Dedifferentiated amniotic fluid mesenchymal stem cell (primary cell): ENCODE measurements at regions not wholly inside any gene's neighbourhood (a gene's known extent, or its start where the extent isn't known, plus 50 kb on each side); places are given as distances from the start of the nearest gene placed in this dataset.
"Not testable (repeated sequence)": the region's sequence is repeated elsewhere in the genome, so short reads cannot be mapped to it uniquely, and the experiment has no call there.

Experiments used
- DNase-seq: peaks from one replicate; pipeline ENCODE4 v3.0.0-alpha.2; 2016; ENCODE audit errors: extremely low spot score

DNA sequence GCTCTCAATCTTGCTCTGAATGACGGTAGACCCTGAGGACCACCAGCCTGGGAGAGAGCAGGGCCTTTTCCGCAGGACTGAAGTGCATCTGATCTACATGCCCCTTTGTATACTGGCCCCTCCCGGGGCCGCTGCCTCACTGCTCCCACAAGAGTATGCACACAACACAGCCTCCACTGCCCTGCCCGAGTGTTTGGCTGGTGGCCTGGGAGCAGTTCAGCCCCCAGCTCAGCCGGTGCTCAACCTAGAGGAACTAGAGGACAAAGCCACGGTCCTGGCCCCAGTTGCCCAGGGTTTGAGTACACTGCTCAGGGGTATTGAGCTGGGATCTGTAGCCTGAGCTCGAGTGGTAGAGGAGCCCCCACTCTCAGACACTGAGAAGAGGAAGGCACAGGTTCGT lies 118.9 kb upstream of the CAB39 start:
- DNase-seq = no peak

DNA sequence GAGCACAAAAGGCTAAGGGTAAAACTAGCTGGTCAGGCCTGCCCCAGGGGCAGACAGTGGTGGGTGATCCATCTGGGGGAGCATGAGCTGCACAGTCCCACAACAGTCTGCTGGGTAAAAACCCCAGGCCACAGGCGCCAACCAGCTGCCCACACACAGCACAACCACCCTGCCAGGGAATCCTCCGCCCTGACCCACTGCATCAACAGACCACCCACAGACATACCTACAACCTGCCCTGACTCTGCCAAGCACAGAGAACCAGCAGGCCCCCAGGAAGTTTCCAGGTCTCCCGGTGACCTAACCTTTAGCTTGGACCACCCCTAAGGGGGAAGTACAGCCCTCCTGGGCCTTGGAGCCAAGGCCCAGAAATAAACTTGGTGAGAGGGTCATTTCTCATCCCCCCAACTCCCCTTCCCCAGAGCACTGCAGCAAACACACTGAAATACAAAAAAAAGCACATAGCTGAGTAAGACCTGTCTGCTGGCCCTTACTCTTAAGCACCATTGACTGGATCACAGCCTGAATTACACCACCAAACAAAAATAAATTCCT lies 118.3 kb upstream of the CAB39 start:
- no peak for DNase-seq

DNA sequence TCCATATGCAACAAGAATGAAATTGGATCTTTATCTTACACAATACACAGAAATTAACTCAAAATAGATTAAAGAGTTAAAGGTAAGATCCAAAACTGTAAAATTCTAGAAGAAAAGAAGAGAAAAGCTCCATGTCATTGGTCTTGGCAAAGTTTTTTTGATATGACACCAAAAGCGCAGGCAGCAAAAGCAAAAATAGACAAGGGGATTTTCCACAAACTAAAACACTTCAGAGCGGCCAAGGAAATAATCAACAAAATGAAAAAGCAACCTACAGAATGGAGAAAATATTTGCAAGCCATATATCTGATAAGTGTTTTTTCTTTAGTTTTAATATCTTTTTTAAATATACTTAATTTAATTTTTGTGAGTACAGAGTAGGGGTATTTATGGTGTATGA lies 112.8 kb upstream of the CAB39 start:
- DNase-seq = no peak

DNA sequence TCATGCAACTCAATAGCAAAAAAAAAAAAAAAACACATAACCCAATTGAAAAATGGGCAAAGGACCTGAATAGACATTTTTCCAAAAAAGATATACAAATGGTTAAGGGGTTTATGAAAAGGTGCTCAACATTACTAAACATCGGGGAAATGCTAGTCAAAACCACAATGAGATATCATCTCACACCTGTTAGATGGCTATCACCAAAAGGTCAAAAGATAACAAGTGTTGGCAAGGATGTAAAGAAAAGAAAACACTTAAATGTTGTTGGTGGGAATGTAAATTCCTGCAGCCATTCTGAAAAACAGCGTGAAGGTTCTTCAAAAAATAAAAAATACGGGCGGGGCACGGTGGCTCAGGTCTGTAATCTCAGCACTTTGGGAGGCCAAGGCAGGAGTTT lies 112.4 kb upstream of the CAB39 start:
- DNase-seq = no peak

DNA sequence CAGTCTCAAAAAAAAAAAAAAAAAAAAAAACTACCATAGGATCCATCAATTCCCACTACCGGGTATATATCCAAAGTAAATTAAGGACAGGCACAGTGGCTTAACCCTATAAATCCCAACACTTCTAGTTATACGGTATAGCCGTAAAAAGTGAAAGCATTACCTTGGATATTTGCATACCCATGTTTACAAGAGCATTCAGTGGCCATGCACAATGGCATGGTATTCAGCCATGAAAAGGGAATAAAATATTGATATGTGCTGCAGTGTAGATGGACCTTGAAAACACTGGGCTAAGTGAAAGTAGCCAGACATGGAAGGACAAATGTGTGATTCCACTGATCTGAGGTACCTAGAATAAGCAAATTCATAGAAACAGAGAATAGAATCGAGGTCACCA lies 111.8 kb upstream of the CAB39 start:
- no peak for DNase-seq

DNA sequence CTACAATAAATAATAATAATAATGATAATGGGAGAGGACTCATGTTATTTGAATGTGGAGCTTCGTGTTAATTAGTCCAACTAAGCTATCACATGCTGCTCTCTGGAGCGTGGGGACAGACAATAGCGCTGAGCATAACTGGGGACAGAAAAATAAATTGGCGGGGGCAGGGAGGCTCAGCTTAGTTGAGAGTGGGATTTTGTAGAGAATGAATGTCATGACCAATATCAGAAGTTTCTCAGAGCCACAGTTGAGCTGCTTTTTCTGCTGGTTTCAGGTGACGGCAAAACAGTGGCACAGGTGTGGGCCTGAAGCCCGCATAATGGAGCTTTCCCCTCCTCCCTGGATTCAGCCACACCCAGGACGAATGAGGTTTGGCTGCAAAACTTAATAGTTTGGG lies 111.1 kb upstream of the CAB39 start:
- no peak for DNase-seq

DNA sequence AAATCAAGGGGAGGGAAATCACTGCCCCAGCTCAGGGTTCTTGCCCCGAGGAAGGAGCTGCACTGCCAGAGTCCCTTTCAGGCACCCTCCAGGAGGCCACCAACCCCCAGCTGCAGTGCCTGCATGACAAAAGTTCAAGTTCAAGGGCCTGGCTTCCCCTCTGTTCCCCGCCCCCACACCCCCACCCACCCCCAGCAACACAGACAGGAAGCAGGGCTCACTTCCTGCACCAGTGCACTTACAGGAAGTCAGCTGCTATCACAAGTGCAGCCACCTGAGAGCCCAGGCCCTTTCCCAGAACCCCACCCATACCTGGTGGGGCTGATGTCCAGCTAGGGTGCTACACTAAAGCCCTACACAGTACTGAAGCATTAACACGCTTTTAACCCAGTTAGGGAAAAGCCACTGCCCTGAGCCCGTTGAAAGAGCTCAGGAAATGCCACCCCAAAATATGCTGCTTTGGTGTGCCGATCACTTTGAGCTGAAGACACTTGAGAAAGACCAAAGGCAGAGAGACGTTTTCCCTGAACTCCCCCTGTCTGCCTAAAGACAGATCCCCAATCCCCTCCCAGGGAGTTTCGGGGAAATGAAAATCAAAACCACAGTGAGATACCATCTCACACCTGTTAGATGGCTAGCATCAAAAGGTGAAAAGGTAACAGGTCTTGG lies 109.9 kb upstream of the CAB39 start:
- no peak for DNase-seq

DNA sequence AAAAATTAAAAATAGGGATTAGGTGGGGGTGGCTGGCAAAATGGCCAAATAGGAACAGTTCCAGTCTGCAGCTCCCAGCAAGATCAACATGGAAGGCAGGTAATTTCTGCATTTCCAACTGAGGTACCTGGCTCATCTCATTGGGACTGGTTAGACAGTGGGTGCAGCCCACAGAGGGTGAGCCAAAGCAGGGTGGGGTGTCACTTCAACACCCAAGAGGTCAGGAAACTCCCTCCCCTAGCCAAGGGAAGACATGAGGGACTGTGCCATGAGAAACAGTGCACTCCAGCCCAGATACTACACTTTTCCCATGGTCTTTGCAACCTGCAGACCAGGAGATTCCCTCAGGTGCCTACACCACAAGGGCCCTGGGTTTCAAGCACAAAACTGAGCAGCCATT lies 109.3 kb upstream of the CAB39 start:
- not testable (repeated sequence) for DNase-seq

DNA sequence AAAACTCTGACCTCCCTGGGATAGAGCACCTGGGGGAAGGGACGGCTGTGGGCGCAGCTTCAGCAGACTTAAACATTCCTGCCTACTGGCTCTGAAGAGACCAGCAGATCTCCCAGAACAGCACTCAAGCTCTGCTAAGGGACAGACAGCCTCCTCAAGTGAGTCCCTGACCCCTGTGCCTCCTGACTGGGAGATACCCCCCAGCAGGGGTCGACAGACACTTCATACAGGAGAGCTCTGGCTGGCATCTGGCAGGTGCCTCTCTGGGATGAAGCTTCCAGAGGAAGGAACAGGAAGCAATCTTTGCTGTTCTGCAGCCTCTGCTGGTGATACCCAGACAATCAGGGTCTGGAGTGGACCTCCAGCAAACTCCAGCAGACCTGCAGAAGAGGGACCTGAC lies 108.5 kb upstream of the CAB39 start:
- DNase-seq = not testable (repeated sequence)

DNA sequence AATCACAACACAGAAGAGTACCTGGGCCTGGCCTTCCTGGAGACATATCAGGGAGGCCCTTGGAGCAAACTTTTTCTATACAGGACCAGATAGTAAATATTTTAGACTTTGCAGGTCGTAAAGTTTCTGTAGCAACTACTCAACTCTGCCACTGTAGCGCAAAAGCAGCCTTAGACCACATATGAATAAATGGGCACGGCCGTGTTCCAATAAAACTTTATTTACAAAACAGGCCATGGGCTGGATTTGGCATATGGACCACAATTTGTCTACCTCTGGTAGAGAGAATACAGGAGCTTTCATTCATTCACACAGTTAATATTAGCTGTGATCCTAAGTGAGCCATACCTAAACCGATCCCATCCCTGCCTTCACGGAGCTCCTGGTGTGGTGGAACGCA lies 98.6 kb upstream of the CAB39 start:
- no peak for DNase-seq

DNA sequence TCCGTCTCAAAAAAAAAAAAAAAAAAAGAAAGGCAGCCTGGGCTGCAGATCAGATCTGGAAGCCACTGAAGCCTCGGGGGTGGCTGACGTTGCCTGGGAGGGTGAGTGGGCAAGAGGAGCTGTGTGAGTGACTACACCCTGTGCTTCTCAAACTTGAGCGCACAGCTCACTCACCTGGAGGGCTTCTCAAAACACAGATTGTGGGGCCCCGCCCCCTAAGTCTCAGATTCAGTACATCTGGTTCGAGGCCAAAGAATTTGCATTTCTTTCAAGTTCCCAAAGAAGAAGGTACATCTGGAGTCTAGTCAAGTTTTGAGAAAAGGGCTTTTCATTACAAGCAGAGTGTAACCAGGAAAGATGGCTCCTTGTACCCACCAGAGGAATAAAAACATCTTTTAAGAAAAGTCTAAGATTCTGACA lies 97.7 kb upstream of the CAB39 start:
- DNase-seq = no peak

DNA sequence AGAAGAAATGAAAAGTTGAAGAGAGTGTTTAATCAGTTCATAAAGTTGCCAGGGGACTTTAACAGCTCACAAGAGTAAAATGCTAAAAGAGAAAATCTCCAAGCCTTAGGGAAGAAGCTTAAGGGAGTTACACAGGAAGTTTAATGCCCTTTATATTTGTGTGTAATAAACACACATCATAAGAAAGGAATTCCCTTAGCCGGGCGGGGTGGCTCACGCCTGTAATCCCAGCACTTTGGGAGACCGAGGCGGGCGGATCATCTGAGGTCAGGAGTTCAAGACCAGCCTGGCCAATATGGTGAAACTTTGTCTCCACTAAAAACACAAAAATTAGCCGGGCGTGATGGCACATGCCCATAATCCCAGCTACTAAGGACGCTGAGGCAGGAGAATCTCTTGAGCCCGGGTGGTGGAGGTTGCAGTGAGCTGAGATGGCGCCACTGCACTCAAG lies 95.4 kb upstream of the CAB39 start:
- peak; percentile 88 for DNase-seq

DNA sequence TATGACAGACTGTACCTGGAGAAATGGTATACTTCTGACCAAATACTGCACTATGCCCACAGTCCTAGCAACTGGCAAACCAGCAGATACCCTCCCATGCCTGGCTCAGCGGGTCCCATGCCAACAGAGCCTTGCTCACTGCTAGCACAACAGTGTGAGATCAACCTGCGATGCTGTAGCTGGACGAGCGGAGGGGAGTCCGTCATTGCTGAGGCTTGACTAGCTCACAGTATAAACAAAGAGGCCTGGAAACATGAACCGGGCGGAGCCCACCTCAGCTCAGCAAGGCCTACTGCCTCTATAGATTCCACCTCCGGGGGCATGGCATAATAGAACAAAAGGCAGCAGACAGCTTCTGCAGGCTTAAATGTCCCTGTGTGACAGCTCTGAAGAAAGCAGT lies 93.2 kb upstream of the CAB39 start:
- no peak for DNase-seq

DNA sequence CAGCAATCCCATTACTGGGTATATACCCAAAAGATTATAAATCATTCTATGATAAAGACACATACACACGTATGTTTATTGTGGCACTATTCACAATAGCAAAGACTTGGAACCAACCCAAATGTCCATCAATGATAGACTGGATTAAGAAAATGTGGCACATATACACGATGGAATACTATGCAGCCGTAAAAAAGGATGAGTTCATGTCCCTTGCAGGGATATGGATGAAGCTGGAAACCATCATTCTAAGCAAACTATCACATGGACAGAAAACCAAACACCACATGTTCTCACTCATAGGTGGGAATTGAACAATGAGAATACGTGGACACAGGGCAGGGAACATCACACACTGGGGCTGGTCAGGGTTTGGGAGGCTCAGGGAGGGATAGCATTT lies 87.4 kb upstream of the CAB39 start:
- not testable (repeated sequence) for DNase-seq

DNA sequence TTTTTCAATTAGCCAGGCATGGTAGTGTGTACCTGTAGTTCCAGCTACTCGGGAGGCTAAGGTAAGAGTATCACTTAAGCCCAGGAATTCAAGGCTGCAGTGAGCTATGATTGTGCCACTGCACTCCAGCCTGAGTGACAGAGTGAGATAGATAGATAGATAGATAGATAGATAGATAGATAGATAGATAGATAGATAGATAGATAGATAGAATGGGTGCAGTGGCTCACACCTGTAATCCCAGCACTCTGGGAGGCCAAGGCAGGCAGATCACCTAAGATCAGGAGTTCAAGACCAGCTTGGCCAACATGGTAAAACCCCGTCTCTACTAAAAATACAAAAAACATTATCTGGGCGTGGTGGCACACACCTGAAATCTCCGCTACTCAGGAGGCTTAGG lies 85.6 kb upstream of the CAB39 start:
- DNase-seq = not testable (repeated sequence)

DNA sequence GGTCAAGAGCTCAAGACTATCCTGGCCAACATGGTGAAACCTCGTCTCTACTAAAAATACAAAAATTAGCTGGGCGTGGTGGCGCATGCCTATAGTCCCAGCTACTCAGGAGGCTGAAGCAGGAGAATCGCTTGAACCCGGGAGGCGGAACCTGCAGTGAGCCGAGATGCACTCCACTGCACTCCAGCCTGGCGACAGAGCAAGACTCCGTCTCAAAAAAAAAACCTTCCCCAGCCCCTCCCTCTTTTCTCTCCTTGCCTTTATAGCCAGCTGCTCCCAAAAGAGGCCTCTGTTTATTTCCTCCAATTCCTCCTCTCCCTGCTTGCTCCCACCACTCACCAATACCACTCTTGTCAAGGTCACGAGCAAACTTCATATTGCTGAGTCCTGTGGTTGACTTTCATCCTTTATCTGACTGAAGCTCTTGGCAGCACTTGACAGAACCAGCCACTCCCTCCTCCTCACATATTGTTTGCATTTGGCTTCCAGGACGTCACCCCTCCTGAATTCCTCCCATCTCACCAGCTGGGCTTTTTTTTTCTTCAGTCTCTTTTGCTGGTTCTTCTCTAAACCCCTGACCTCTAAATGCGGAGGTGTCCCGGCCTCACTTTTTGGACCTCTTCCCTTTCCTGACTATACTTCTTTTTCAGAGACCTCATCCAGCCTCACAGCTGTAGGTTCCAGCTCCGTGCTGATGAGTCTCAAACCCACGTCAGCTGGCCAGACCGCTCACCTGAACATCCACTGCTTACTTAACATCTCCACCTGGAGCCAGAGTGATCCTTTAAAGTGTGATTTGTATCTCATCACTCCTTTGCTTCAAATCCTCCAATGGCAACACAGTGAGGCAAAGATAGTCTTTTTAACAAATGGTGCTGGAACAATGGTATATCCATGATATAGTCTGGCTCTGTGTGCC lies 84.6 kb upstream of the CAB39 start:
- DNase-seq = peak; percentile 72

DNA sequence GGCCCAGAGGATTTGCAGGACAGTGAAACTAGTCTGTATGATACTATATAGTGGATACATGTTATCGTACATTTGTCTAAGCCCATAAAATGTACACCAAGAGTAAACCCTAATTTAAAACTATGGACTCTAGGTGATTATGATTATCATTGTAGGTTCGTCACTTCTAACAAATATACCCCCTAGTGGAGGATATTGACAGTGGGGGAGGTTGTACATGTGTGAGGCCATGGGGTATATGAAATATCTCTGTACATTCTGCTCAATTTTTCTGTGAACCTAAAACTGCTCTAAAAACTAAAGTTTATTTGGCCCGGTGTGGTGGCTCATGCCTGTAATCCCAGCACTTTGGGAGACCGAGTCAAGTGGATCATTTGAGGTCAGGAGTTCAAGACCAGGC lies 81.2 kb upstream of the CAB39 start:
- no peak for DNase-seq

DNA sequence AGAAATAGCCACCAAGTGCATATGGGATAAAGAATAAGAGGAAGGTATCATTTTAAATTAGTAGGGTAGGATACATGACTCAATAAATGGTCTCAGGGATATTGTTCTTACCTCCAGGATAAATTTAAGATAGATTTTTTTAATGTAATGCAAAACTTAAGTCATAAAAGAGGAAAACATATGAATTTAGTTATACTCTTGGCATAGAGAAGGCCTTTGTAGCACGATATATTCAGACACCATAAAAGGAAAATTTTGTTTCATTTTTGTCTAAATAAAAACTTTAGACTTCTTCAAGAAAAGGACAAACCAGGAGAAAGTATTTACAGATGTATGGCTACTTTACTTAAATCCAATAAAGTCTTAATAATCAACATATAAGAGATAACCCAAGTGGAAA lies 78.5 kb upstream of the CAB39 start:
- DNase-seq = peak; percentile 47

DNA sequence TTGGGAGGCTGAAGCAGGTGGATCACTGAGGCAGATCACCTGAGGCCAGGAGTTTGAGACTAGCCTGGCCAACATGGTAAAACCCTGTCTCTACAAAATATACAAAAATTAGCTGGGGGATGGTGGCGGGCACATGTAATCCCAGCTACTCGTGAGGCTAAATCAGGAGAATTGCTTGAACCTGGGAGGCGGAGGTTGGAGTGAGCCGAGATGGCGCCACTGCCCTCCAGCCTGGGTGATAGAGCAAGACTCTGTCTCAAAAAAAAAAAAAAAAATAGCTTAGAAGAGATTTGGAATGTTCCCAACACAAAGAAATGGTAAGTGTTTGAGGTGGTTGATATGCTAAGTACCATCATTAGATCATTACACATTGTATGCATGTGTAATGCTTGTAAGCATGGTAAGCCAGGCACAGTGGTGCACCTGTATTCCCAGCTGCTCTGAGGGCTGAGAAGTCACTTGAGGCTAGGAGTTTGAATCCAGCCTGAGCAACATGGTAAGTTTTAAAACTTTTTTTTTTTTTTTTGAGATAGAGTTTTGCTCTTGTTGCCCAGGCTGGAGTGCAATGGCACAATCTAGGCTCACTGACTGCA lies 77.8 kb upstream of the CAB39 start:
- not testable (repeated sequence) for DNase-seq

DNA sequence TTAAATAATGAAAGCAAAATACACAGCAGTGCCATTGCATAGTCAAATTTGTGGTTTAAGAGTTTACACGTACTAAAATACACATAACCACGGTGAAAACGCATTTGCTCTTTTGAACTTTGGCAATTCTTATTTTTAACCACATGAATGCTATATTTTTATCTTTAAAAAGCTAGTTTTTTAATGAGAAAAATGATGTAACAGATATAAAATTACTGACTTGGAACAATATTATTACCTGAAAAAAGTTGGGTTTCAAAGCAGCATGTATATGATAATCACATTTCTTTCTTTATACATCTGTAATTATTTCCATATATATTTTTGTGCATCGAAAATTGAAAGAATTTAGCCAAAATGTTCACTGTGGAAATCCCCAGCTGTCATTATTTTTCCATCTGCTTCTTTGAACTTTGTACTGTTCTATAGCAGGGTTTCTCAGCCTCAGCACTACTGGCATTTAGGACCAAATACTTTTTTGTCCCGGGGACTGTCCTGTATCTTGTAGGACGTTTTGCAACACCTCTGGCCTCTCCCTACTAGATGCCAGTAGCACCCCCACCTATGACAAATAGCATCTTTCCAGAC lies 75.9 kb upstream of the CAB39 start:
- DNase-seq = no peak

DNA sequence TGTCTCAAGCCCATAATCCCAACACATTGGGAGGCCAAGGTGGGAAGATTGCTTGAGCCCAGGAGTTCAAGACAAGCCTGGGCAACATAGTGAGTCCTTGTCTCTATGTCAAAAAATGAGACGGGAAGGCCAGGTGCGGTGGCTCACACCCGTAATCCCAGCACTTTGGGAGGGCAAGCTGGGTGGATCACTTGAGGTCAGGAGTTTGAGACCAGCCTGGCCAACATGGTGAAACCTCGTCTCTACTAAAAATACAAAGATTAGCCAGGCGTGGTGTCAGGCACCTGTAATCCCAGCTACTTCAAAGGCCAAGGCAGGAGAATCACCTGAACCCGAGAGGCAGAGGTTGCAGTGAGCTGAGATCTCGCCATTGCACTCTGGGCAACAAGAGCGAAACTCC lies 75.2 kb upstream of the CAB39 start:
- not testable (repeated sequence) for DNase-seq

DNA sequence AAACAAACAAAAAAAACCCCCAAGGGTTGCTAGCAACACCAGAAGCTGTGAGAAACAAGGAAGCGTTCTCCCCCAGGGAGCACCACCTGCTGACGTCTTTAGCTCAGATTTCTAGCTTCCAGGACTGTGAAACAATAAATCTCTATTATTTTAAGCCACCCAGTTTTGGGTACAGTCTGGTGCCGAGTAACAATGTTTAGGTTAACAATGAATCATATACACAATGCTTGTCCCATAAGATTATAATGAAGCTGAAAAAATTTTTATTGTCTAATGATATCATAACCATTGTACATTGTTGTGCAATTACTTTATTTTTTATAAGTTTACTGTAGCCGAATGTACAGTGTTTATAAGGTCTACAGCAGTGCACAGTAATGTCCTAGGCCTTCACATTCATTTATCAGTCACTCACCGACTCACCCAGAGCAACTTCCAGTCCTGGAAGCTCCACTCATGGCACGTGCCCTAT lies 72.1 kb upstream of the CAB39 start:
- no peak for DNase-seq
